ENCODE measurements at regions not wholly inside any gene's neighbourhood (a gene's known extent, or its start where the extent isn't known, plus 50 kb on each side); places are given as distances from the start of the nearest gene placed in this dataset.
"Not testable (repeated sequence)": the region's sequence is repeated elsewhere in the genome, so short reads cannot be mapped to it uniquely, and the experiment has no call there.

- no peak for DNase-seq (ENCODE audit: low read depth)
These were observed 570.0 kb downstream of the PTPRC start for GRCh38 chr1:199208847-199209246.

GRCh38 chr1:199218065-199218464 is 579.2 kb downstream of the PTPRC start:
- DNase-seq (ENCODE audit: low read depth) = no peak

- DNase-seq (ENCODE audit: low read depth) = no peak
These were observed 579.7 kb downstream of the PTPRC start for GRCh38 chr1:199218533-199218932.

GRCh38 chr1:199220031-199220430 is 581.2 kb downstream of the PTPRC start:
- no peak for DNase-seq (ENCODE audit: low read depth)

GRCh38 chr1:199221371-199222150 is 582.7 kb downstream of the PTPRC start:
- DNase-seq (ENCODE audit: low read depth) = no peak

GRCh38 chr1:199223936-199224335 is 585.1 kb downstream of the PTPRC start:
- no peak for DNase-seq (ENCODE audit: low read depth)

- DNase-seq (ENCODE audit: low read depth) = no peak
These were observed 587.3 kb downstream of the PTPRC start for GRCh38 chr1:199226163-199226562.

GRCh38 chr1:199242147-199242546 is 603.3 kb downstream of the PTPRC start:
- no peak for DNase-seq (ENCODE audit: low read depth)

GRCh38 chr1:199242601-199243000 is 603.8 kb downstream of the PTPRC start:
- DNase-seq (ENCODE audit: low read depth) = no peak

- DNase-seq (ENCODE audit: low read depth) = no peak
These were observed 604.7 kb downstream of the PTPRC start for GRCh38 chr1:199243423-199244061.

- DNase-seq (ENCODE audit: low read depth) = no peak
These were observed 607.1 kb downstream of the PTPRC start for GRCh38 chr1:199245946-199246345.

- DNase-seq (ENCODE audit: low read depth) = no peak
These were observed 607.9 kb downstream of the PTPRC start for GRCh38 chr1:199246716-199247115.

- no peak for DNase-seq (ENCODE audit: low read depth)
These were observed 609.1 kb downstream of the PTPRC start for GRCh38 chr1:199247891-199248290.

GRCh38 chr1:199254040-199254439 is 615.2 kb downstream of the PTPRC start:
- not testable (repeated sequence) for DNase-seq (ENCODE audit: low read depth)

- DNase-seq (ENCODE audit: low read depth) = no peak
These were observed 622.5 kb downstream of the PTPRC start for GRCh38 chr1:199261328-199261727.

GRCh38 chr1:199264283-199264682 is 625.4 kb downstream of the PTPRC start:
- DNase-seq (ENCODE audit: low read depth) = no peak

GRCh38 chr1:199264911-199265310 is 626.1 kb downstream of the PTPRC start:
- no peak for DNase-seq (ENCODE audit: low read depth)

GRCh38 chr1:199265319-199265718 is 626.5 kb downstream of the PTPRC start:
- no peak for DNase-seq (ENCODE audit: low read depth)

- DNase-seq (ENCODE audit: low read depth) = no peak
These were observed 630.4 kb downstream of the PTPRC start for GRCh38 chr1:199269241-199269640.

GRCh38 chr1:199272139-199272544 is 633.3 kb downstream of the PTPRC start:
- DNase-seq (ENCODE audit: low read depth) = no peak

GRCh38 chr1:199272628-199273086 is 633.8 kb downstream of the PTPRC start:
- DNase-seq (ENCODE audit: low read depth) = no peak

GRCh38 chr1:199273837-199274379 is 635.1 kb downstream of the PTPRC start:
- no peak for DNase-seq (ENCODE audit: low read depth)

- DNase-seq (ENCODE audit: low read depth) = no peak
These were observed 640.2 kb downstream of the PTPRC start for GRCh38 chr1:199279067-199279466.
